Lower leg skin (tissue), 3 donors: ENCODE measurements at regions not wholly inside any gene's neighbourhood (a gene's known extent, or its start where the extent isn't known, plus 50 kb on each side); places are given as distances from the start of the nearest gene placed in this dataset.

Source experiments
- CTCF ChIP-seq, 3 donors: fragments of 450-650 bp; IDR thresholded peaks; one replicate each; pipeline ENCODE4 v1.5.1; 2016; ENCODE audit warnings: antibody characterized with exemption in 3 of 3, mild to moderate bottlenecking in 3 of 3, moderate library complexity in 2 of 3
- POLR2A ChIP-seq, 2 donors: fragments of 450-650 bp; IDR thresholded peaks; one replicate each; pipeline ENCODE4 v1.6.1; 2016 to 2017; ENCODE audit warnings: antibody characterized with exemption in 2 of 2, mild to moderate bottlenecking in 1 of 2, moderate library complexity in 1 of 2

GRCh38 chr12:25397001-25397400 lies 146.3 kb upstream of the KRAS start:
- TF ChIP-seq POLR2A (IDR thresholded peaks at IDR 0.05) (no peak), CTCF (IDR thresholded peaks at IDR 0.05) (no peak)
